Calu3 (cell line): ENCODE measurements at regions not wholly inside any gene's neighbourhood (a gene's known extent, or its start where the extent isn't known, plus 50 kb on each side); places are given as distances from the start of the nearest gene placed in this dataset.

Experiments
- BruUV-seq: library from RNA; stranded (reverse); fragments of 400-500 nt; replicated peaks from 2 replicates; lab custom pipeline; 2021; lab: Mats Ljungman, UMichigan
- CTCF ChIA-PET: fragments of 300-600 bp; sonication (Branson Sonifier 250); formaldehyde crosslinking; loops from one replicate; lab custom pipeline; 2022; ENCODE audit warnings: antibody characterized with exemption; lab: Charles Lee
- DNase-seq: peaks from one replicate; pipeline ENCODE4 v3.0.0; 2022
- H3K27ac Mint-ChIP-seq: one replicate; pipeline ENCODE4 v1.8.0; 2022; ENCODE audit warnings: mixed read lengths; ENCODE audit not compliant: unreplicated experiment
- H3K27me3 Mint-ChIP-seq: one replicate; pipeline ENCODE4 v1.8.0; 2022; ENCODE audit warnings: mixed read lengths; ENCODE audit not compliant: unreplicated experiment
- H3K36me3 Mint-ChIP-seq: one replicate; pipeline ENCODE4 v1.8.0; 2022; ENCODE audit warnings: mild to moderate bottlenecking, moderate library complexity, mixed read lengths; ENCODE audit not compliant: insufficient read depth, unreplicated experiment
- H3K4me1 Mint-ChIP-seq: one replicate; pipeline ENCODE4 v1.8.0; 2022; ENCODE audit warnings: mild to moderate bottlenecking, low read depth, mixed read lengths; ENCODE audit not compliant: unreplicated experiment
- H3K4me3 Mint-ChIP-seq: one replicate; pipeline ENCODE4 v1.8.0; 2022; ENCODE audit warnings: mild to moderate bottlenecking, low read depth, moderate library complexity, mixed read lengths; ENCODE audit not compliant: unreplicated experiment
- H3K9me3 Mint-ChIP-seq: one replicate; pipeline ENCODE4 v1.8.0; 2022; ENCODE audit warnings: low read depth, mixed read lengths; ENCODE audit not compliant: unreplicated experiment
- CTCF ChIP-seq: fragments of 200-600 bp; IDR thresholded peaks from one replicate; pipeline ENCODE4 v1.8.0; 2022; ENCODE audit warnings: antibody characterized with exemption; ENCODE audit not compliant: unreplicated experiment
- intact Hi-C: fragments of 100-400 bp; cut with micrococcal nuclease; formaldehyde crosslinking; loops from one replicate; pipeline ENCODE4 v1.10.0; 2022; ENCODE audit not compliant: unreplicated experiment

GRCh38 chr10:123270806-123271205, 116.6 kb downstream of the BUB3 start:
- no peak for TF ChIP-seq CTCF
- no peak overlapping the region for H3K27ac Mint-ChIP-seq
- no peaks in the 10 kb centered on the region for H3K9me3 Mint-ChIP-seq
- intact Hi-C loops: loop anchor here (10.0 kb wide), 1 partner anchor 136 kb away; the partner anchor contains the start of gene HMX3
- no peaks in the 10 kb centered on the region for H3K4me1 Mint-ChIP-seq
- CTCF ChIA-PET: no interaction called here
- H3K4me3 Mint-ChIP-seq: no peak overlapping the region
- no peak for DNase-seq
- peaks cover 6% of the 10 kb centered on the region for H3K27me3 Mint-ChIP-seq
- no peaks in the 10 kb centered on the region for H3K36me3 Mint-ChIP-seq
- BruUV-seq: no TSS peak

GRCh38 chr10:123272171-123272570, 118.0 kb downstream of the BUB3 start:
- Mint-ChIP-seq H3K27me3 (peaks cover 10% of the 10 kb centered on the region), H3K36me3 (no peaks in the 10 kb centered on the region), H3K4me1 (no peaks in the 10 kb centered on the region), H3K27ac (no peak overlapping the region), H3K9me3 (no peaks in the 10 kb centered on the region), H3K4me3 (no peak overlapping the region)
- TF ChIP-seq CTCF: no peak
- no TSS peak for BruUV-seq
- no peak for DNase-seq
- intact Hi-C loops: loop anchor here (10.0 kb wide), 1 partner anchor 137 kb away; the partner anchor contains the start of gene HMX3
- CTCF ChIA-PET: no interaction called here

- Mint-ChIP-seq H3K9me3 (no peaks in the 10 kb centered on the region), H3K27me3 (peaks cover 10% of the 10 kb centered on the region), H3K4me3 (no peak overlapping the region), H3K27ac (no peak overlapping the region), H3K4me1 (no peaks in the 10 kb centered on the region), H3K36me3 (no peaks in the 10 kb centered on the region)
- intact Hi-C loops: loop anchor here (10.0 kb wide), 1 partner anchor 140 kb away; the partner anchor contains the start of gene HMX3
- CTCF ChIA-PET: no interaction called here
- no peak for DNase-seq
- no TSS peak for BruUV-seq
- no peak for TF ChIP-seq CTCF
Observed at GRCh38 chr10:123274306-123275135, 120.3 kb downstream of the BUB3 start.

- Mint-ChIP-seq H3K4me3 (no peak overlapping the region), H3K4me1 (no peaks in the 10 kb centered on the region), H3K27me3 (peaks cover 10% of the 10 kb centered on the region), H3K9me3 (no peaks in the 10 kb centered on the region), H3K36me3 (no peaks in the 10 kb centered on the region), H3K27ac (no peak overlapping the region)
- DNase-seq: no peak
- intact Hi-C loops: loop anchor here (10.0 kb wide), 1 partner anchor 140 kb away; the partner anchor contains the start of gene HMX3
- BruUV-seq: no TSS peak
- no peak for TF ChIP-seq CTCF
- CTCF ChIA-PET: interaction anchor here (0.6 kb wide), 1 partner anchor 617 kb away, joined by 4 read pairs; no protein-coding TSS in a partner anchor
Observed at GRCh38 chr10:123275136-123275564, 120.9 kb downstream of the BUB3 start.
